ENCODE measurements at regions not wholly inside any gene's neighbourhood (a gene's known extent, or its start where the extent isn't known, plus 50 kb on each side); places are given as distances from the start of the nearest gene placed in this dataset.
"Not testable (repeated sequence)": the region's sequence is repeated elsewhere in the genome, so short reads cannot be mapped to it uniquely, and the experiment has no call there.

GRCh38 chr12:116687888-116688287, 50.0 kb downstream of the SPRING1 start:
- H3K4me3 ChIP-seq (ENCODE audit: low read depth, low read length): no peak overlapping the region
- peaks cover under 1% of the 10 kb centered on the region for H3K4me1 ChIP-seq (ENCODE audit: control insufficient read depth, insufficient read depth, low read length)
- H3K9me3 ChIP-seq (ENCODE audit: control insufficient read depth, insufficient read depth, low read length): no peaks in the 10 kb centered on the region
- no peak overlapping the region for H3K9ac ChIP-seq (ENCODE audit: low read depth, low read length)
- no peaks in the 10 kb centered on the region for H3K36me3 ChIP-seq (ENCODE audit: control insufficient read depth, insufficient read depth, low read length)
- no peaks in the 10 kb centered on the region for H3K27me3 ChIP-seq (ENCODE audit: control insufficient read depth, insufficient read depth, low read length)

DNA sequence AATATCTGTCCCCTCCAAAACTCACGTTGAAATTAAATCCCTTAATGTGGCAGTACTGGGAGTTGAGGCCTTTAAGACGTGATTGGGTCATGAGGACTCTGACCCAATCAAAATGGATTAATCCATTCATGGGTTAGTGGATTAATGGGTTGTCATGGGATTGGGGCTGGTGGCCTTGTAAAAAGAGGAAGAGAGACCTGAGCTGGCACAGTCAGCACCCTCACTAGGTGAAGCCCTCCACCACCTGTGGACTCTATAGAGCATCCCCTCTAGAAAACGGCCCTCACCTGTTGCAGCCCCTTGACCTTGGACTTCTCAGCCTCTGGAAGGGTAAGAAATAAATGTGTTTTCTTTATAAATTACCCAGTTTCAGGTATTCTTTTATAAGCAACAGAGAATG, 53.0 kb downstream of the SPRING1 start:
- Histone ChIP-seq H3K27me3 (ENCODE audit: control insufficient read depth, insufficient read depth, low read length) (no peaks in the 10 kb centered on the region), H3K4me3 (ENCODE audit: low read depth, low read length) (no peak overlapping the region), H3K9ac (ENCODE audit: low read depth, low read length) (no peak overlapping the region), H3K36me3 (ENCODE audit: control insufficient read depth, insufficient read depth, low read length) (no peaks in the 10 kb centered on the region), H3K4me1 (ENCODE audit: control insufficient read depth, insufficient read depth, low read length) (no peaks in the 10 kb centered on the region), H3K9me3 (ENCODE audit: control insufficient read depth, insufficient read depth, low read length) (no peaks in the 10 kb centered on the region)

- Histone ChIP-seq H3K27me3 (ENCODE audit: control insufficient read depth, insufficient read depth, low read length) (no peaks in the 10 kb centered on the region), H3K4me3 (ENCODE audit: low read depth, low read length) (no peak overlapping the region), H3K4me1 (ENCODE audit: control insufficient read depth, insufficient read depth, low read length) (no peaks in the 10 kb centered on the region), H3K9me3 (ENCODE audit: control insufficient read depth, insufficient read depth, low read length) (no peaks in the 10 kb centered on the region), H3K9ac (ENCODE audit: low read depth, low read length) (no peak overlapping the region), H3K36me3 (ENCODE audit: control insufficient read depth, insufficient read depth, low read length) (no peaks in the 10 kb centered on the region)
Observed at GRCh38 chr12:116677202-116677661, 60.6 kb downstream of the SPRING1 start.

DNA sequence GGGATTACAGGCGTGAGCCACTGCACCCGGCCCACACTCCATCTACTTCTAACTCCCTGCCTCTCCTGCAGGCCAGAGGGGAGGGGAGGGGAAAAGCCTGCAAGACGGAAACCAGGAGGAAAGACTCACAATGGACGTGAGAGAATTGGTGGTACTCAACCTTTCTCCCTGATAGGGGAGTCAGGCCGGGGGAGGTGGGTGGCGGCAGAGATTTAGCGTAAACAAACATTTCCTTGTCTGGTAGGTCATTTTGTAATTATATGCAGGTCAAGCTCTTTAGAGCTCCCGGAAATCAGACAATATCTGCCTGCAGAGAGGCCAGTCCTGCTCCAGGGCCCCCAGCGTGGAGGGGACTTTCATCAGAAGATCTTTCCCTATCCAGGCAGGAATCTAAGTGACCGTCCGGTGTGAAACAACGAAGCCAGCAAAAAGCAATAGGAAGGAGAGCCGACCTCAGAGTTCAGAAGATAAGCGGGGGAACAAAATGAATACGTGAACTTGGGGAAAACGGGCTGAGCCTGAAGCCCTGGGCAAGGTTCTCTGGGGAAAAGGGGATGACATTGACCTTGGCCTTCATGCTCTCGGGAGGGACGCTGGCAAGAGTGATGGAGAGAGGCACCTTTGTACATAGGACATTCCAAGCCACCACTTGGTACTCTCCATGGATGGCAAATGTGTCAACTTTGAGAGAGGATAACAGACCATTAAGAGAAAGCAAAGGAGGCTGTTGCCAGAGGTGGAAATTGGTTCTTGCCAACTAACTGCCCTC, 62.3 kb downstream of the SPRING1 start:
- no peaks in the 10 kb centered on the region for H3K9me3 ChIP-seq (ENCODE audit: control insufficient read depth, insufficient read depth, low read length)
- H3K27me3 ChIP-seq (ENCODE audit: control insufficient read depth, insufficient read depth, low read length): no peaks in the 10 kb centered on the region
- H3K4me3 ChIP-seq (ENCODE audit: low read depth, low read length): no peak overlapping the region
- H3K9ac ChIP-seq (ENCODE audit: low read depth, low read length): no peak overlapping the region
- no peaks in the 10 kb centered on the region for H3K36me3 ChIP-seq (ENCODE audit: control insufficient read depth, insufficient read depth, low read length)
- H3K4me1 ChIP-seq (ENCODE audit: control insufficient read depth, insufficient read depth, low read length): no peaks in the 10 kb centered on the region

GRCh38 chr12:116674643-116675183, 63.2 kb downstream of the SPRING1 start:
- no peaks in the 10 kb centered on the region for H3K4me1 ChIP-seq (ENCODE audit: control insufficient read depth, insufficient read depth, low read length)
- H3K27me3 ChIP-seq (ENCODE audit: control insufficient read depth, insufficient read depth, low read length): no peaks in the 10 kb centered on the region
- H3K9me3 ChIP-seq (ENCODE audit: control insufficient read depth, insufficient read depth, low read length): no peaks in the 10 kb centered on the region
- H3K36me3 ChIP-seq (ENCODE audit: control insufficient read depth, insufficient read depth, low read length): no peaks in the 10 kb centered on the region
- no peak overlapping the region for H3K4me3 ChIP-seq (ENCODE audit: low read depth, low read length)
- H3K9ac ChIP-seq (ENCODE audit: low read depth, low read length): no peak overlapping the region

GRCh38 chr12:116673681-116674111, 64.2 kb downstream of the SPRING1 start:
- Histone ChIP-seq H3K4me3 (ENCODE audit: low read depth, low read length) (no peak overlapping the region), H3K36me3 (ENCODE audit: control insufficient read depth, insufficient read depth, low read length) (no peaks in the 10 kb centered on the region), H3K4me1 (ENCODE audit: control insufficient read depth, insufficient read depth, low read length) (no peaks in the 10 kb centered on the region), H3K9ac (ENCODE audit: low read depth, low read length) (no peak overlapping the region), H3K27me3 (ENCODE audit: control insufficient read depth, insufficient read depth, low read length) (no peaks in the 10 kb centered on the region), H3K9me3 (ENCODE audit: control insufficient read depth, insufficient read depth, low read length) (no peaks in the 10 kb centered on the region)

DNA sequence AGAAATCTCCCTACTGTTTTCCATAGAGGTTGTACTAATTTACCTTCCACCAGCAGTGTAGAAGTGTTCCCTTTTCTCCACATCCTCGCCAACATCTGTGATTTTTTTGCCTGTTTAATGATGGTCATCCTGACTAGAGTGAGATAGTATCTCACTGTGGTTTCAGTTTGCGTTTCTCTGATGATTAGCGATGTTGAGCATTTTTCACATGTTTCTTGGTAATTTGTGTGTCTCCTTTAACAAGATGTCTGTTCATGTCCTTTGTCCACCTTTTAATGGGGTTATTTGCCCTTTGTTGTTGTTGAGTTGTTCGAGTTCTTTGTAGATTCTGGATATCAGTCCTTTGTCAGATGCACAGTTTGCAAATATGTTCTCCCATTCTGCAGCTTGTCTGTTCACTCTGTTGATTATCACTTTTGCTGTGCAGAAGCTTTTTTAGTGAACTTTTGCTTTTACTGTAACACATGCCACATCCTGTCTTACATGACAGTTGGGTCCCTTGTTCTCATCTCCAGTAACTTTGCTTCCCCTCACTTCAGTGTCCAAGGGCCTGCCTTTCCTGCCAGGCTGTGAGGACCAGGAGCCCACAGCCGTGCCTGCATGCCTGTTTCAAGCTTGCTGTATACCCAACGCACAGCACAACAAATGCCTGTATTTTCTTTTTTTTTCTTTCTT, 64.9 kb downstream of the SPRING1 start:
- H3K4me3 ChIP-seq (ENCODE audit: low read depth, low read length): no peak overlapping the region

DNA sequence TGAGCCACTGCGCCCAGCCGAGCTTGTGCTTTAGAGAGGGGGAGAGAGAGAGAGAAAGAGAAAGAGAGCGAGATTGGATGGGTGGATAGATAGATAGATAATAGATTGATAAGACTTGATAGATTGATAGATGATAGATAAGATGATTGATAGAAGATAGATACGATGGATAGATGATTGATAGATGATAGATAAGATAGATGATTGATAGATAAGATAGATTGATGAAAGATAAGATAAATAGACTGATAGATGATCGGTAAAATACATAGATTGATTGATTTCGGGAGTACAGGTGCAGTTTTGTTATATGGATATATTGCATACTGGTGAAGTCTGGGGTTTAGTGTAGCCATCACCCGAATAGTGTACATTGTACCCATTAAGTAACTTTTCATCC, 65.9 kb downstream of the SPRING1 start:
- Histone ChIP-seq H3K27me3 (ENCODE audit: control insufficient read depth, insufficient read depth, low read length) (no peaks in the 10 kb centered on the region), H3K9ac (ENCODE audit: low read depth, low read length) (no peak overlapping the region), H3K4me1 (ENCODE audit: control insufficient read depth, insufficient read depth, low read length) (no peaks in the 10 kb centered on the region)

More for the DNA sequence above, 64.9 kb downstream of the SPRING1 start:
- H3K4me1 ChIP-seq (ENCODE audit: control insufficient read depth, insufficient read depth, low read length): no peaks in the 10 kb centered on the region
- no peaks in the 10 kb centered on the region for H3K27me3 ChIP-seq (ENCODE audit: control insufficient read depth, insufficient read depth, low read length)
- H3K9me3 ChIP-seq (ENCODE audit: control insufficient read depth, insufficient read depth, low read length): no peaks in the 10 kb centered on the region
- no peaks in the 10 kb centered on the region for H3K36me3 ChIP-seq (ENCODE audit: control insufficient read depth, insufficient read depth, low read length)
- no peak overlapping the region for H3K9ac ChIP-seq (ENCODE audit: low read depth, low read length)

GRCh38 chr12:116670859-116671258, 67.0 kb downstream of the SPRING1 start:
- H3K36me3 ChIP-seq (ENCODE audit: control insufficient read depth, insufficient read depth, low read length): no peaks in the 10 kb centered on the region
- no peak overlapping the region for H3K4me3 ChIP-seq (ENCODE audit: low read depth, low read length)
- H3K9ac ChIP-seq (ENCODE audit: low read depth, low read length): no peak overlapping the region
- H3K9me3 ChIP-seq (ENCODE audit: control insufficient read depth, insufficient read depth, low read length): no peaks in the 10 kb centered on the region
- peaks cover 4% of the 10 kb centered on the region for H3K4me1 ChIP-seq (ENCODE audit: control insufficient read depth, insufficient read depth, low read length)
- H3K27me3 ChIP-seq (ENCODE audit: control insufficient read depth, insufficient read depth, low read length): no peaks in the 10 kb centered on the region

More for the DNA sequence above, 65.9 kb downstream of the SPRING1 start:
- Histone ChIP-seq H3K36me3 (ENCODE audit: control insufficient read depth, insufficient read depth, low read length) (no peaks in the 10 kb centered on the region), H3K9me3 (ENCODE audit: control insufficient read depth, insufficient read depth, low read length) (no peaks in the 10 kb centered on the region), H3K4me3 (ENCODE audit: low read depth, low read length) (no peak overlapping the region)

GRCh38 chr12:116667752-116668151, 70.1 kb downstream of the SPRING1 start:
- no peaks in the 10 kb centered on the region for H3K36me3 ChIP-seq (ENCODE audit: control insufficient read depth, insufficient read depth, low read length)
- H3K9ac ChIP-seq (ENCODE audit: low read depth, low read length): no peak overlapping the region
- no peaks in the 10 kb centered on the region for H3K27me3 ChIP-seq (ENCODE audit: control insufficient read depth, insufficient read depth, low read length)
- peaks cover 13% of the 10 kb centered on the region for H3K4me1 ChIP-seq (ENCODE audit: control insufficient read depth, insufficient read depth, low read length)
- H3K9me3 ChIP-seq (ENCODE audit: control insufficient read depth, insufficient read depth, low read length): no peaks in the 10 kb centered on the region
- no peak overlapping the region for H3K4me3 ChIP-seq (ENCODE audit: low read depth, low read length)

- not testable (repeated sequence) for H3K4me3 ChIP-seq (ENCODE audit: low read depth, low read length); H3K27me3 ChIP-seq (ENCODE audit: control insufficient read depth, insufficient read depth, low read length); H3K9ac ChIP-seq (ENCODE audit: low read depth, low read length); H3K9me3 ChIP-seq (ENCODE audit: control insufficient read depth, insufficient read depth, low read length); H3K36me3 ChIP-seq (ENCODE audit: control insufficient read depth, insufficient read depth, low read length)
- peaks cover 16% of the 10 kb centered on the region for H3K4me1 ChIP-seq (ENCODE audit: control insufficient read depth, insufficient read depth, low read length)
Observed at GRCh38 chr12:116666829-116667228, 71.0 kb downstream of the SPRING1 start.

- H3K9me3 ChIP-seq (ENCODE audit: control insufficient read depth, insufficient read depth, low read length): no peaks in the 10 kb centered on the region
- no peaks in the 10 kb centered on the region for H3K36me3 ChIP-seq (ENCODE audit: control insufficient read depth, insufficient read depth, low read length)
- no peak overlapping the region for H3K4me3 ChIP-seq (ENCODE audit: low read depth, low read length)
- no peak overlapping the region for H3K9ac ChIP-seq (ENCODE audit: low read depth, low read length)
- H3K27me3 ChIP-seq (ENCODE audit: control insufficient read depth, insufficient read depth, low read length): no peaks in the 10 kb centered on the region
- peaks cover 16% of the 10 kb centered on the region for H3K4me1 ChIP-seq (ENCODE audit: control insufficient read depth, insufficient read depth, low read length)
Observed at GRCh38 chr12:116666305-116666673, 71.6 kb downstream of the SPRING1 start.

Measured in iPS-15b (cell line).